ENCODE measurements at regions not wholly inside any gene's neighbourhood (a gene's known extent, or its start where the extent isn't known, plus 50 kb on each side); places are given as distances from the start of the nearest gene placed in this dataset.

GRCh38 chr4:177582992-177583391 lies 140.8 kb upstream of the AGA start:
- FAIRE-seq (no peak), DNase-seq (ENCODE audit: low read depth) (peak; percentile 16)
- Histone ChIP-seq H3K36me3 (ENCODE audit: insufficient read depth, low read length) (no peaks in the 10 kb centered on the region), H3K4me2 (ENCODE audit: low read length) (no peak overlapping the region), H3K27me3 (ENCODE audit: insufficient read depth, low read length) (no peaks in the 10 kb centered on the region), H3K4me3 (ENCODE audit: insufficient read depth, low read depth, low read length) (no peak overlapping the region), H3K4me1 (ENCODE audit: insufficient read depth, low read length) (no peaks in the 10 kb centered on the region), H2AFZ (ENCODE audit: low read depth, low read length) (no peak overlapping the region), H3K79me2 (ENCODE audit: insufficient read depth, low read length) (no peaks in the 10 kb centered on the region), H4K20me1 (ENCODE audit: insufficient read depth, low read length) (no peaks in the 10 kb centered on the region), H3K27ac (ENCODE audit: low read depth, low read length) (no peak overlapping the region), H3K9me3 (ENCODE audit: insufficient read depth, low read depth, low read length) (no peaks in the 10 kb centered on the region), H3K9ac (ENCODE audit: low read length) (no peak overlapping the region)
- TF ChIP-seq CTCF (IDR thresholded peaks at IDR 0.05; ENCODE audit: insufficient read depth, low read depth, low read length) (no peak), EZH2 (IDR thresholded peaks at IDR 0.05; ENCODE audit: insufficient read depth, low read length) (no peak)
- Mint-ChIP-seq H3K27me3 (ENCODE audit: low read depth, unreplicated experiment) (no peaks in the 10 kb centered on the region), H3K9me3 (ENCODE audit: unreplicated experiment) (no peaks in the 10 kb centered on the region), H3K36me3 (ENCODE audit: low read depth, unreplicated experiment) (no peaks in the 10 kb centered on the region), H3K27ac (ENCODE audit: unreplicated experiment) (no peak overlapping the region), H3K4me3 (ENCODE audit: unreplicated experiment) (no peak overlapping the region), H3K4me1 (ENCODE audit: low read depth, unreplicated experiment) (no peaks in the 10 kb centered on the region)

DNA sequence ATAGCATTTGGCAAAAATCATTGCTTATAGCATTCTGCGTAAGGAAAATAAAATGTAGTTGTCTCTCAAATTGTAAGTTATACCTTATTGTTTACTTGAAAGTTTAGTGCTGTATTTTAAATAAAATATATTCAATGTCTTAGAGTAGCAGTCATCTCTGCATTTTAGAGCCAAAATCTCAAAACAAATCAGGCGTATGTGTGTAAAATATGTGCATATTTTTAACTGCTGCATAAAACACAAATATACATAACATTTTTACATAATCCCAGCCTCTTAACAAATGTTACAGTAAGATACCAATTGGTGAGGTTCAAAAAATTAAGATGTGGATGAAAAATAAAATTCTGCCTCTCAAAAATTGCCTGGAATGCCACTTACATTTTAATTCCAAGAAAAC lies 145.8 kb upstream of the AGA start:
- FAIRE-seq (no peak), DNase-seq (ENCODE audit: low read depth) (no peak)
- Histone ChIP-seq H3K4me1 (ENCODE audit: insufficient read depth, low read length) (no peaks in the 10 kb centered on the region), H3K9me3 (ENCODE audit: insufficient read depth, low read depth, low read length) (no peaks in the 10 kb centered on the region), H3K27me3 (ENCODE audit: insufficient read depth, low read length) (no peaks in the 10 kb centered on the region), H2AFZ (ENCODE audit: low read depth, low read length) (no peak overlapping the region), H3K9ac (ENCODE audit: low read length) (no peak overlapping the region), H3K4me2 (ENCODE audit: low read length) (no peak overlapping the region), H3K27ac (ENCODE audit: low read depth, low read length) (no peak overlapping the region), H3K36me3 (ENCODE audit: insufficient read depth, low read length) (no peaks in the 10 kb centered on the region), H3K79me2 (ENCODE audit: insufficient read depth, low read length) (no peaks in the 10 kb centered on the region), H4K20me1 (ENCODE audit: insufficient read depth, low read length) (no peaks in the 10 kb centered on the region), H3K4me3 (ENCODE audit: insufficient read depth, low read depth, low read length) (no peak overlapping the region)
- H3K27me3 Mint-ChIP-seq (ENCODE audit: low read depth, unreplicated experiment), result no peaks in the 10 kb centered on the region
- no peaks in the 10 kb centered on the region for H3K4me1 Mint-ChIP-seq (ENCODE audit: low read depth, unreplicated experiment)
- TF ChIP-seq CTCF (IDR thresholded peaks at IDR 0.05; ENCODE audit: insufficient read depth, low read depth, low read length) (no peak), EZH2 (IDR thresholded peaks at IDR 0.05; ENCODE audit: insufficient read depth, low read length) (no peak)
- no peak overlapping the region for H3K4me3 Mint-ChIP-seq (ENCODE audit: unreplicated experiment)
- no peaks in the 10 kb centered on the region for H3K9me3 Mint-ChIP-seq (ENCODE audit: unreplicated experiment)
- H3K27ac Mint-ChIP-seq (ENCODE audit: unreplicated experiment), result no peak overlapping the region
- H3K36me3 Mint-ChIP-seq (ENCODE audit: low read depth, unreplicated experiment), result no peaks in the 10 kb centered on the region

DNA sequence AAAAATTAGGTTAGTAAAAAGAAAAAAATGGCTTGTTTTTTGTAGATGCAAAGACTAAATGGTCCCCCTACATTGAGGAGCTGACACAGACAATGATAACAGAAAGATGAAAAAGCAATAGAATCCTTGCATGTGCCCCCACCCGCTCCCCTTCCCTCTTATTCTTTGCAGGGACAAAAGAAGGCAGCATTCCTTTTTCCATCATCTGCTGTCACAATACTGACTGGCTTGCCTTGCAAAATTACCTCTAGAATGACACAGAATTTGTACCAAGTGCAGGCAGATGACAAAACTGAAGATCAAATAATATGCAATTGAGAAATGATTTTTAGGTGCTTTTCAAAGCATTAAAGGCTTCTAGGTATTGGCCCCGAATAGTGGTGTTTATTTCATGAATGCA lies 153.1 kb upstream of the AGA start:
- Histone ChIP-seq H3K4me2 (ENCODE audit: low read length) (no peak overlapping the region), H3K4me3 (ENCODE audit: insufficient read depth, low read depth, low read length) (no peak overlapping the region), H3K27ac (ENCODE audit: low read depth, low read length) (no peak overlapping the region), H3K9me3 (ENCODE audit: insufficient read depth, low read depth, low read length) (no peaks in the 10 kb centered on the region), H4K20me1 (ENCODE audit: insufficient read depth, low read length) (no peaks in the 10 kb centered on the region), H3K79me2 (ENCODE audit: insufficient read depth, low read length) (no peaks in the 10 kb centered on the region), H3K27me3 (ENCODE audit: insufficient read depth, low read length) (no peaks in the 10 kb centered on the region), H3K4me1 (ENCODE audit: insufficient read depth, low read length) (no peaks in the 10 kb centered on the region), H3K9ac (ENCODE audit: low read length) (no peak overlapping the region), H3K36me3 (ENCODE audit: insufficient read depth, low read length) (no peaks in the 10 kb centered on the region), H2AFZ (ENCODE audit: low read depth, low read length) (no peak overlapping the region)
- H3K36me3 Mint-ChIP-seq (ENCODE audit: low read depth, unreplicated experiment), result no peaks in the 10 kb centered on the region
- H3K4me3 Mint-ChIP-seq (ENCODE audit: unreplicated experiment), result no peak overlapping the region
- FAIRE-seq (no peak), DNase-seq (ENCODE audit: low read depth) (no peak)
- TF ChIP-seq EZH2 (IDR thresholded peaks at IDR 0.05; ENCODE audit: insufficient read depth, low read length), result no peak
- TF ChIP-seq CTCF (IDR thresholded peaks at IDR 0.05; ENCODE audit: insufficient read depth, low read depth, low read length), result no peak
- peaks cover 12% of the 10 kb centered on the region for H3K4me1 Mint-ChIP-seq (ENCODE audit: low read depth, unreplicated experiment)
- no peaks in the 10 kb centered on the region for H3K9me3 Mint-ChIP-seq (ENCODE audit: unreplicated experiment)
- H3K27ac Mint-ChIP-seq (ENCODE audit: unreplicated experiment), result no peak overlapping the region
- H3K27me3 Mint-ChIP-seq (ENCODE audit: low read depth, unreplicated experiment), result no peaks in the 10 kb centered on the region
